HT-29 (cell line): ENCODE measurements at regions not wholly inside any gene's neighbourhood (a gene's known extent, or its start where the extent isn't known, plus 50 kb on each side); places are given as distances from the start of the nearest gene placed in this dataset.
"Not testable (repeated sequence)": the region's sequence is repeated elsewhere in the genome, so short reads cannot be mapped to it uniquely, and the experiment has no call there.

ENCODE experiments used
- DNase-seq: peaks from one replicate; pipeline ENCODE4 v3.0.0-alpha.2; 2015; ENCODE audit warnings: low spot score

DNA sequence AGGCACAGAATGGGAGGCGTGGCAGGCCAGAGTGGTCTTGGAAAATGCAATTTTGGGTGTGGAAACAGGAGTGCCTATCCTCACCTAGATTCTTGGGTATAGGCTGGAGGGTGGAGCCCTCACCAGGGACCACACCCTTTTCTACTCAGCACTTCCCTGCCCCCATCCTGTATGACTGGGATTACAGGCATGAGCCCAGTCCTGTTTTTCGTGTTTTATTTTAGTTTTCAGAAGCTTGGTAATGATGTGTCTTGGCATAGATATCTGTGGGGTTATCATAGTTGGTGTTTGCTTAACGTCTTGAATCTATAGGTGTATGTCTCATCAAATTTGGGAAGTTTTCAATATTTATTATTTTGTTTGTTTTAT, 248.7 kb upstream of the CBLB start:
- no peak for DNase-seq

DNA sequence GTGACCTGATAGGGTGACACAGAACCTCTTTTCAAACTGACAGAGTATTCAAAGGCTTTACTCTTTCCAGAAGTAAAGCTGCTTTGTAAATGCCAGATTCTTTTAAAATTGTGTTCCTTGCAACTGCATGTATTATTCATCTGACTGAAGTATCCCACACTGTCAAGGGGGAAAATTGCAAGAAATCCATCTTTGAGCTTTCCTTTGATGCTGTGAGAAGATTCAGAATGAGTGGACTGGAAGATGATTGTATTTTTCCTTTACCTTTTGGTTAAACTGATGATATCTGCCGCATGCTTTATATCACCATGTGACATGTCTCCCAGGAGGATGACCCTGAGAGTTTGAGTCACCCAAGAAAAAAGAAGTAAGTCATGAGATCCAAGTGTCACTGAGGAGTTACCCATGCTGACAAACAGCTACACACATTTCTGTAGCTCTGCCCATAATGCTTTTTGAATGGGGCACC, 250.8 kb upstream of the CBLB start:
- DNase-seq: no peak

GRCh38 chr3:106120356-106120755, 251.5 kb upstream of the CBLB start:
- no peak for DNase-seq

DNA sequence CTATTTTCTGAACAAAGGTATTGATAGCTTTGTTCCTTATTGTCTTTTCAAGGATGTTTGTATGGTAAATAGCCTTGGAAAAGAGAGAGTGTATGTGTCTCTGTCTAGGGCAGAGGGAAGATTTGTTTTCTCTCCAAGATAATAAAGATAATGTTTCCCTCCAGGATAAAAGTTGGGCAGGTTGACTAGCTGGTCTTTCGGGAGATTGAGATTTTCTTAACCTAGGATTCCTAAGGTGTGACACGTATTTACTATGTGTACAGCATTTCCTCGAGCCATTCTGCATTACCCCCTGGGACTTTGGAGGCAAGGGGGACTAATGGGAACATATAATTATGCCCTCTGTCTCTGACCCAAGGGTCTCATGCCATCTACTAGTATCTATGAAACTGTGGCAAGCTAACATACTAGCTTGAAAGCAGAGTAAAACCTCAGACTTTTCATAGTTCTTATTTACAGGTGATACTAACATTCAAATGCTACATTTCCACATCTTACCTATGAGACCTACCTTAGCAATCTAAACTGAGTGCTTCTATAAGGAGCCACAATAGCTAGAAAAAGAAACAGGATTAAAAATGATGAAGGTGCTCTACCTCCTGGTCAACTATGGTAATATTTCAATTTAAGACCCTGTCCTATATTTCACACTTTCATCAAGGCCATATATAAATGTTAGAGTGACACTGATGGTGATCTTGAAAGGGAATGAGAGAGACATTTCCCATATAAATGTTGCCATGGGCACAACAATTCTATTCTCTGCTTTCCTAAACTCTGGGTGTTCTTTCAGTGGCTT, 252.9 kb upstream of the CBLB start:
- DNase-seq: peak; percentile 44

DNA sequence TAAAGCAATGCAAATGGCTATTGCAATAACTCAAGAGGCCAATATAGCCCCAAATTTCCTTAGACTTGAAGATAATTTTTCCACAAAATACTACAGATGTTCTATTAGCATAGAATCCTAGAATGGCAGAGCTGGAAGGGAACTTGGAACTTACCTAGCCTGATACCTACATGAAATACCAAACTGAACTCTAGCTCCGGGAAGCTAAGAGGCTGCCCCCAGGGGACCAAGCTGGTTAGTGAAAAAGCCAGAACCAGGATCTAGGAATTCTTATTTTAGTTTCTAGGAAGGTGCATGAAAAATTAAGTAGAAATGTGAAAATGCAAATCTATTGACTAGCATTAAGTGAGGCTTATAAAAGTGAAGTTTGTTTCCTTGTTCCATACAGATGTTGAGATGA, 256.0 kb upstream of the CBLB start:
- DNase-seq: no peak

DNA sequence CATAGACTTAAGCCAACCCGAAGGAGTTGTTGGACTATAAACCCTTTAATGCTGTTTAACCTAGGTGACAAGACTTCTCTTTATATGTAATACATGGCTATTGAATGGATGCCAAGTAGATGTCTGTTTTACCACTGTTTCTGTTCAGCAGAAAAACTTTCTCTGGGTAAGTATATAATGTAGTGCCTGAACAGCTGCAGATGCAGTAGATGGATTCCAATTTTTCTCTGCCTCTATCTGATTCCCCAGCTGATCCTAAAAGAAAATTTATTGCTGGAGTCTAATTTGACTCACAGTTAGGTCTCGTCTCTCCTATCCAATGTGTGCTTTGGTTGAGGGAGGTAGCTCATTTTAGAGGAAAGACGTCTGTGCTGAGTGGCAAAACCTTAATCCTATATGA, 256.5 kb upstream of the CBLB start:
- no peak for DNase-seq

GRCh38 chr3:106126067-106126845, 257.4 kb upstream of the CBLB start:
- no peak for DNase-seq

GRCh38 chr3:106126846-106127235, 258.0 kb upstream of the CBLB start:
- DNase-seq: no peak

DNA sequence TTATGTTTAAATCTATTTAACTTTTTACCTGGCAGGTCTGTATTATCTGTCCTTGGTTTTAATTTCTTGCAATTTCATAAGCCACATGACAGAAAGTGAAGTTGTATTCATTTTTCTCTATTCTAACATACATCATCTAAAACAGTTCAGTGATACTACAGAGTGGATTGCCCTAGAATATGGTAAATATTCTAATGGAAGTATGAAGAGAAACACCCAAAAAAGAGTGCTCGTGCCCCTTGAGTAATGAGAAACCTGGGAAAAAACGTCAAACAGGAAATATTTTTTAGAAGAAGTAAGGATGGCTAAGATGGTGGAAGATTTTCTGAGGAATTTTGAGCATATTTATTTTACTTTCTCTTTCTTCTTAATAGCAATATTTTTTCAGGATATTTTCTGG, 261.1 kb upstream of the CBLB start:
- no peak for DNase-seq

GRCh38 chr3:106130384-106131198, 261.8 kb upstream of the CBLB start:
- DNase-seq: no peak

DNA sequence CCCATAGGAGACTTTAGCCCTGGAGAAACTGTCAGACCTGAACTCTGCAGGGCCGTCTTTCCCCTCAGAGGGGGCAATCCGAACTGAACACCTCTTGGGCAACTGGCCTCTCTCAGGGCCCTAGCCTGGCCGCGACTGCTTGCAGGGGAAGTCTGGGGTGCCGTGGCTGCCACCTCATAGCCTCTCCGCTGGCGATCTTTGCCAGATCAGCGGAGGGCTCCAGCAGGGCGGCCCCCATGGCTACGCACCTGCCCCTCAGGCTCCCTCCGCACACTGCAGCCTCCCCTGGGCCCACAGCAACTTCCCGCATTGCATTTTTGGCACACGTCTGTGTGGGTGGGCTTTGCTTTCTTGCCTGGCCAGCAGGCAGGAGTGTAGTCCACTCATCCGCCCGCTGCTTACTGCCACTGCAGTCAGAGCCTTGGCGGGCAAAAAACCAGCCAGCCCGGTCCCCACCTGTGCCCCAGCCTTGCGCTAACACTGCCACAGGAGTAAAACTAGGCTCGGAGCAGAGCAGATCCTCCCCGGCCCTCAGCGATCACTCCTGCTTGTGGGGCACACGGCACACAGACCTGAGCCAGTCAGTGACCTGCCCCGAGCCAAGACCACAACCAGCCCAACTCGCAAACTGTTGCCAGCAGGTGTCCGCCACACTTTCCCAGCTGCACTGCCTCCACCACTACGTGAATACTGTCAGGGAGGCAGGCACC, 266.8 kb upstream of the CBLB start:
- DNase-seq: no peak

DNA sequence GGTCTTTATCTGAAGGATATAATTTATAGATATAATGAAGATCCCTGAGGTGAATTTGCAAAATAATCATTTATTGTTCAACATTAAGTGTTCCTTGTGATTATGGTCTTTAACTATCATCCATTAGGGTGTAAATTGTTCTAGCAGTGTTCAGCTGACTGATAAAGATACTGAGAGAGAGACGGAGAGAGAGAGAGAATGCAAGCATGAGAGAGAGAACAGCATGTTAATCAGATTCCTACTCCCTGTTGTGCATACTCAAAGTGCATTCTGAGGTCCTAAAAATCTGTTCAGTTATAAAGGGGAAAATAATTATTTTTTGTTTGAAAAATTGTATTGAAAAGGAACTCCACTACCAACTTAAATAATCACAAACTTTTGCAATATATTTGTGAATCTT, 271.0 kb upstream of the CBLB start:
- no peak for DNase-seq

- DNase-seq: peak; percentile 80
Observed at GRCh38 chr3:106140431-106140830, 271.6 kb upstream of the CBLB start.

DNA sequence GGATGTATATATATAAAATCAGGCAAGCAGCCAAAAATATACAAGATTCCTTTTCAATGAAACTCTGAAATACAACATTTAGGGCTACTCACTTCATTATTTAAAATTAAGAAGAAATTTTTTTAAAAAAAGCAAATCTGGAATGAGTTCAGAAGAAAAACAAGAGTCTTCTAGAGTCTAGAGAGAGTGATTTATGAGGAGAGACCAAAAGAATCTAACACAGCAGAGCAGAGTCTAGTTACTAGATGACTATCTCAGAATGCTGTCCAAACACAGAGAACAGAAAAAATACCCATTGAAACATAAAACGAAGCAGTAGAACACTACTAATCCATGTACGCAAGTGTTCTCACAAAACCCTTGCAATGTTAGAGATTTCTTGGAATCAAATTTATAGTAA, 275.2 kb upstream of the CBLB start:
- DNase-seq: no peak

- DNase-seq: not testable (repeated sequence)
Observed at GRCh38 chr3:106148440-106149082, 279.7 kb upstream of the CBLB start.

- peak; percentile 37 for DNase-seq
Observed at GRCh38 chr3:106157411-106157810, 288.6 kb upstream of the CBLB start.

DNA sequence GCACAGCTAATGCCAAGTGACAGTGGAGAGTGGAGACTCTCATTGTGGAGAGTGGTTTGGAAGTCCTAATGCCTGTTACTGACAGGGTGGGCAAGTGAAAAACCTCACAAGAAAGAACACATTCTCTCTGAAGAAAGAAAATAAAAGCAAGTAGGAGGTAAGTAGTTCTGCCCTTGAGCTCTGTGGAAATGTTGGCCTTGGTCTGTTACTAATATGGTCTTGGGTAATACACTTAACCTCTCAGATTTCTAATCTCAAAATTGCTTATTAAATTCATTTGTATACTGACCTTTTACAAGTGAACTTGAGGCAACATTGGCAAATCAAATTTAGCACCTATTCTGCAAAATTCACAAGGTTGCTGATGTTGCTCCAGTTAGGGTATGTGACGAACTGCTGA, 291.6 kb upstream of the CBLB start:
- DNase-seq: no peak

- DNase-seq: no peak
Observed at GRCh38 chr3:106161246-106161645, 292.4 kb upstream of the CBLB start.

DNA sequence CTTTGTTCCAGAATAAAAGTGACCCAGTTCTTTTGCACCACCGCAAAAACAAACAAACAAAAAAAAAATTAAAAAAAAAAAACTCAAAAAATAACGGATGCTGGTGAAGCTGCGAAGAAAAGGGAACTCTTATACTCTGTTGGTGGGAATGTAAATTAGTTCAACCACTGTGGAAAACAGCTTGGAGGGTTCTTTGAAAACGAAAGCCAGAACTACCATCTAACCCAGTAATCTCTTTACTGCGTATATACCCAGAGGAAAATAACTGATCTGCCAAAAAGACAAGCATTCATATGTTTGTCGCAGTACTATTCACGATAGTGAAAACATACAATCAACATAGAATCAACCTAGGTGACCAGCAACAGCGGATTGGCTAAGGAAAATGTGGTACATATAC, 298.9 kb upstream of the CBLB start:
- no peak for DNase-seq

GRCh38 chr3:106168962-106169750, 300.3 kb upstream of the CBLB start:
- no peak for DNase-seq
